Small intestine (tissue), 7 donors: ENCODE measurements at regions not wholly inside any gene's neighbourhood (a gene's known extent, or its start where the extent isn't known, plus 50 kb on each side); places are given as distances from the start of the nearest gene placed in this dataset.

Experiments used
- DNase-seq, 2 donors: peaks; one replicate each; pipeline versions ENCODE4 v3.0.0 to v3.0.0-alpha.2; 2013
- FAIRE-seq: peaks from 2 replicates; lab custom pipeline; 2012; peaks lifted over from hg19 to GRCh38; lab: Jason Lieb, UNC
- H3K27ac ChIP-seq, 3 donors: one replicate each; pipeline ENCODE4 v1.5.1; 2013; ENCODE audit warnings: low read length in 2 of 3, mild to moderate bottlenecking in 2 of 3, control low read depth in 1 of 3, inconsistent platforms in 1 of 3, low read depth in 1 of 3, moderate library complexity in 1 of 3
- H3K27me3 ChIP-seq, 3 donors: one replicate each; pipeline ENCODE4 v1.6.1; 2013; ENCODE audit warnings: low read length in 3 of 3, inconsistent platforms in 1 of 3; ENCODE audit not compliant: control insufficient read depth in 3 of 3, insufficient read depth in 3 of 3
- H3K36me3 ChIP-seq, 3 donors: one replicate each; pipeline ENCODE4 v1.6.1; 2013; ENCODE audit warnings: low read length in 3 of 3, inconsistent platforms in 1 of 3, low read depth in 1 of 3, mild to moderate bottlenecking in 1 of 3, moderate library complexity in 1 of 3; ENCODE audit not compliant: control insufficient read depth in 3 of 3, insufficient read depth in 2 of 3
- H3K4me1 ChIP-seq, 3 donors: one replicate each; pipeline ENCODE4 v1.6.1; 2013; ENCODE audit warnings: low read length in 2 of 3, inconsistent platforms in 1 of 3, low read depth in 1 of 3, mild to moderate bottlenecking in 1 of 3, moderate library complexity in 1 of 3; ENCODE audit not compliant: control insufficient read depth in 3 of 3, insufficient read depth in 2 of 3
- H3K4me3 ChIP-seq, 3 donors: one replicate each; pipeline ENCODE4 v1.5.1; 2013; ENCODE audit warnings: low read length in 3 of 3, control low read depth in 1 of 3, inconsistent platforms in 1 of 3, low read depth in 1 of 3, mild to moderate bottlenecking in 1 of 3, moderate library complexity in 1 of 3
- H3K9me3 ChIP-seq, 2 donors: one replicate each; pipeline ENCODE4 v1.6.1; 2013; ENCODE audit warnings: low read depth in 1 of 2, low read length in 1 of 2; ENCODE audit not compliant: control insufficient read depth in 2 of 2, insufficient read depth in 1 of 2
- WGBS, 3 donors: extraction: QIAGEN DNeasy Blood & Tissue Kit; methylation state at CpG; one replicate each; pipeline ENCODE4 v1.1.7; 2013; 5-methylcytosine and 5-hydroxymethylcytosine counted together
- donor health status: healthy with polysubstance abuse.
- donor health status: control.
- donor health status: control.
- donor health status: Bipolar disorder and iron deficiency.
- donor health status: healthy.

DNA sequence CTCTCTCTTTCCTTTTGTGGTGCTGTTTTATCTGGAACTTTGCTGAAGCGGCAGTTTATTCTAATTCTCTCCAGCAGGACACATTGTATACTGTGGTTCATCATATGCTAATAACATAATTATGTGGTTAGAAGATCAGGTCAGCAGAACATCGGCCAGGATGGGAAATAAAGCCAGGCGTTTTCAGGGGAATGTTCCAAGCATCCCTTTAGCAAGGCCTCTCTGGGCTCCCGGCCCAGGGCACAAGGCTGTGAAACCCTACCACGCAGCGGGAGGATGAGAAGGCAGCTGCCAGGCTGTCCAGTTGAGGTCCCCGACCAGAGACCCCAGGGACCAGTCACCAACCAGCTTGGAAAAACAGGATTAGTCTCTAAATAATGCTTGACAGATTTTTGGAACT is 112.2 kb upstream of the GALNT17 start:
- DNase-seq (peak in 1 of 2 donors; percentile 7), FAIRE-seq (no peak)
- no peaks in the 10 kb centered on the region for H3K27me3 ChIP-seq
- peak overlapping the region in 1 of 3 donors; percentile 58 for H3K27ac ChIP-seq
- H3K9me3 ChIP-seq: no peaks in the 10 kb centered on the region
- no peak overlapping the region for H3K4me3 ChIP-seq
- WGBS, 3 donors: 66 to 87% (median 73%) methylated on average over 7 of the region's 7 CpGs
- no peaks in the 10 kb centered on the region for H3K36me3 ChIP-seq
- H3K4me1 ChIP-seq: no peaks in the 10 kb centered on the region

DNA sequence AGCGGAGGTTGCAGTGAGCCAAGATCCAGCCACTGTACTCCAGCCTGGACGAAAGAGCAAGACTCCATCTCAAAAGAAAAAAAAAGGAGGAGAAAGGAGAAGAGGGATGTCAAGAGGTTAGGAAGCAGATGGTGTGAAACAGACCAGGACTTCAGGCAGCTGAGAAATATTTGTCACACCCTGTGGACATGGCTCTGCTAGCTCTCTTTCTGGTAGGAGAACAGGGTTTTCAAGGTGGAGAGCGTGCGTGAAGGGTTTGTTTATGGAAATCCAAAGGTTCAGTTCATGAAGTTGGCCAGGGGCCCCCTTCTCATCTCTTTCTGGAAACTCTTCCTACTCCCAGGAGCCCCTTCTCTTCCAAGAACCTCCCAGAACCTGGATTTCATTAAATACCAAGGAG is 110.8 kb upstream of the GALNT17 start:
- WGBS, 3 donors: 73 to 94% (median 94%) methylated on average over 4 of the region's 4 CpGs

DNA sequence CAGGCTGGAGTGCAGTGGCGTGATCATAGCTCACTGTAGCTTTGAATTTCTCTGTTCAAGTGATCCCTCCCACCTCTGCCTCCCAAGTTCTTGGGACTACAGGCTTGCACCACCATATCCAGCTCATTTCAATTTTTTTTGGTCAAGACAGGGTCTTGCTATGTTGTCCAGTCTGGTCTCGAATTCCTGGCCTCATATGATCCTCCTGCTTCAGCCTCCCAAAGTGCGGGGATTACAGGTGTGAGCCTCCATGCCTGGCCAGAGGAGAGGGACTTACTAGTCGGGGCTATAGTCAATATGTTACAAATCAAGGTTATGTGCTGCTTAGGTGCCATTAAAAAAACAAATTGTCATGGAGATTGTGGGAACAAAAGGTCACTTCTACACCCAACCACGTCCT is 105.3 kb upstream of the GALNT17 start:
- Histone ChIP-seq H3K36me3 (no peaks in the 10 kb centered on the region), H3K9me3 (no peaks in the 10 kb centered on the region), H3K27me3 (no peaks in the 10 kb centered on the region), H3K4me3 (no peak overlapping the region), H3K4me1 (no peaks in the 10 kb centered on the region), H3K27ac (no peak overlapping the region)
- FAIRE-seq (no peak), DNase-seq (no peak)
- WGBS, 3 donors: 44 to 69% (median 51%) methylated on average over 5 of the region's 5 CpGs

More for the DNA sequence above, 110.8 kb upstream of the GALNT17 start:
- H3K4me1 ChIP-seq: no peaks in the 10 kb centered on the region
- H3K36me3 ChIP-seq: no peaks in the 10 kb centered on the region
- no peak for FAIRE-seq
- H3K9me3 ChIP-seq: no peaks in the 10 kb centered on the region
- H3K27me3 ChIP-seq: no peaks in the 10 kb centered on the region
- no peak for DNase-seq
- H3K4me3 ChIP-seq: no peak overlapping the region
- no peak overlapping the region for H3K27ac ChIP-seq

GRCh38 chr7:71034243-71034642 is 97.7 kb upstream of the GALNT17 start:
- H3K9me3 ChIP-seq: no peaks in the 10 kb centered on the region
- FAIRE-seq (no peak), DNase-seq (no peak)
- no peak overlapping the region for H3K4me3 ChIP-seq
- H3K27ac ChIP-seq: no peak overlapping the region
- 87 to 91% (median 90%) methylated on average over 2 of the region's 2 CpGs for WGBS, 3 donors
- no peaks in the 10 kb centered on the region for H3K27me3 ChIP-seq
- H3K4me1 ChIP-seq: no peaks in the 10 kb centered on the region
- H3K36me3 ChIP-seq: no peaks in the 10 kb centered on the region

- H3K27ac ChIP-seq: no peak overlapping the region
- no peaks in the 10 kb centered on the region for H3K36me3 ChIP-seq
- no peaks in the 10 kb centered on the region for H3K4me1 ChIP-seq
- H3K27me3 ChIP-seq: no peaks in the 10 kb centered on the region
- no peak for DNase-seq
- 84 to 87% (median 86%) methylated on average over 5 of the region's 5 CpGs for WGBS, 3 donors
- H3K4me3 ChIP-seq: no peak overlapping the region
- H3K9me3 ChIP-seq: no peaks in the 10 kb centered on the region
- no peak for FAIRE-seq
These were observed 89.4 kb upstream of the GALNT17 start for GRCh38 chr7:71042591-71042990.

GRCh38 chr7:71050492-71050891 is 81.5 kb upstream of the GALNT17 start:
- Histone ChIP-seq H3K27ac (no peak overlapping the region), H3K9me3 (peaks cover 1 to 12% of the 10 kb centered on the region in 2 donors), H3K4me3 (no peak overlapping the region), H3K36me3 (no peaks in the 10 kb centered on the region), H3K27me3 (no peaks in the 10 kb centered on the region), H3K4me1 (no peaks in the 10 kb centered on the region)
- DNase-seq: no peak
- WGBS, 3 donors: 75 to 91% (median 91%) methylated on average over 1 of the region's 1 CpG
- FAIRE-seq: no peak

DNA sequence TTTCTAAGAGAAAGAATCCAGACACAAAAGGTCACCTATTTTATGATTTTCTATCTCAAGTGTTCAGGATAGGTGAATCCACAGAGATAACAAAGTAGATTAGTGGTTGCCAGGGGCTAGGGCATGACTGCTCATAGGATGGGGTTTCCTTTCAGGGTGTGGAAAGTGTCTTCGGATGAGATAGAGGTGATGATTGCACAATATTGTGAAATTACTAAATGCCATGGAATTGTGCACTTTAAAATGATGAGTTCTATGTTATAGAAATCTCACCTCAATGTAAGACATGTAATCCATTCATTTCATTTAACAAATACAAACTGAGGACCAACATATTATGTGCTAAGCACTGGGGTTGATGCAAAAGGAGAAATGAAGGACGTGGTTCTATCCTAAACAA is 76.4 kb upstream of the GALNT17 start:
- Histone ChIP-seq H3K4me1 (no peaks in the 10 kb centered on the region), H3K36me3 (no peaks in the 10 kb centered on the region), H3K27ac (no peak overlapping the region), H3K4me3 (no peak overlapping the region), H3K27me3 (no peaks in the 10 kb centered on the region), H3K9me3 (peaks cover 2 to 5% of the 10 kb centered on the region in 2 donors)
- FAIRE-seq: no peak
- no peak for DNase-seq
- WGBS, 3 donors: 49 to 78% (median 62%) methylated on average over 2 of the region's 2 CpGs

DNA sequence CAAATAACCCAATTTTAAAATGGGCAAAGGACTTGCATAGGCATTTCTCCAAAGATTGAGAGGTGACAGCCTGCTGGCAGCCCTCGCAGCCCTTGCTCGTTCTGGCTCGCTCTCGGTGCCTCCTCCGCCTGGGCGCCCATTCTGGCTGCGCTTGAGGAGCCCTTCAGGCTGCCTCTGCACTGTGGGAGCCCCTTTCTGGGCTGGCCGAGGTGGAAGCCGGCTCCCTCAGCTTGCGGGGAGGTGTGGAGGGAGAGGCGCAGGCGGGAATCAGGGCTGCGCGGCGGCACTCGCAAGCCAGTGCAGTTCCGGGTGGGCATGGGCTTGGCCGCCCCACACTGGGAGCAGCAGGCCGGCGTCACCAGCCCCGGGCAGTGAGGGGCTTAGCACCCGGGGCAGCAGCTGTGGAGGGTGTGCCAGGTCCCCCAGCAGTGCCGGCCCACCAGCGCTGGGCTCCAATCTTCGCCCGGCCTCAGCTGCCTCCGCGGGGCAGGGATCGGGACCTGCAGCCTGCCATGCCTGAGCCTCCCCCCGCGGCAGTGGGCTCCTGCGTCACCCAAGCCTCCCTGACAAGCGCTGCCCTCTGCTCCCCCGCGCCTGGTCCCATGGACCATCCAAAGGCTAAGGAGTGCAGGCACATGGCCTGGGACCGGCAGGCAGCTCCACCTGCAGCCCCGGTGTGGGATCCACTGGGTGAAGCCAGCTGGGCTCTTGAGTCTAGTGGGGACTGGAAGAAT is 54.0 kb upstream of the GALNT17 start:
- Histone ChIP-seq H3K27me3 (no peaks in the 10 kb centered on the region), H3K27ac (no peak overlapping the region), H3K4me3 (no peak overlapping the region), H3K4me1 (no peaks in the 10 kb centered on the region), H3K36me3 (no peaks in the 10 kb centered on the region), H3K9me3 (peaks cover 0 to 14% of the 10 kb centered on the region in 2 donors)
- no peak for DNase-seq
- 92 to 96% (median 94%) methylated on average over 31 to 37 of the region's 37 CpGs for WGBS, 3 donors
- no peak for FAIRE-seq
